HG03196 (cell line): ENCODE measurements at regions not wholly inside any gene's neighbourhood (a gene's known extent, or its start where the extent isn't known, plus 50 kb on each side); places are given as distances from the start of the nearest gene placed in this dataset.

Experiments
- ATAC-seq: cut with Tn5 transposase; IDR thresholded peaks from one replicate; pipeline ENCODE4 v1.9.1; 2021; ENCODE audit not compliant: unreplicated experiment

DNA sequence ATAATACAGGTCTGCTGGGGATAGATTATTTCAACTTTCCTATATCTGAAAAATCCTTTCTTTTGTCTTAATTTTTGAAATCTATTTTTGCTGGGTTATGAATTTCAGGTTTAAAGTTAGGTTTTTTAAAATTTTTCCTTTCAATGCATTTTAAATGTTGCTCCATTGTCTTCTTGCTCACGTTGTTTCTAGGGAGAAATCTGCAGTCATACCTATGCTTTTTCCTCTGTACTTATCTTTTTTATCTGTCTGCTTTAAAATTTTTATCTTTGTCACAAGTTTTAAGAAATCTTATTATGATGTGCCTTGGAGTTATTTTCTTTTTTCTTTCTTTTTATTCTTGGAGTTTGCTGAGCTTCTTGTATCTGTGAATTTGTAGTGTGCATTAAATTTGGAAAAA lies 412.0 kb upstream of the KIF2A start:
- ATAC-seq: no peak

DNA sequence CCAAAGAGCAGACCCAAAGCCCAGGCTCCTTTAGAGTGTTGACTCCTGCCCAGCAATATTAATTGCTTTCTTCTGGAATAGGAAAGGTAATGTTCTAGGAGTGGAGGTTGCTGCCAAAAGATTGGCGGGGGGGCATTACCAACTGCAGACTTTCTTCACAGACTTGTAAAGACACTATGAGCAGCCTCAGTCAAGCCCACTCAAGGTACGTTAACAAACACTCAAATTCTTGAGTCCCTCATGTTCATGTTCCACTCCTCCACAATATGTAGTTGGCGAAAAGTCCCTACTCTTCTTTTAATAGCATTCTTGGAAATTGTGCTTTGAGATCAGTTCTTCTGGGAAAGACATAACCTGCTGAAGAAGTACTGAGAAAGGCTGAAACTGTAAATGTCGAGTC lies 409.2 kb upstream of the KIF2A start:
- ATAC-seq: no peak

DNA sequence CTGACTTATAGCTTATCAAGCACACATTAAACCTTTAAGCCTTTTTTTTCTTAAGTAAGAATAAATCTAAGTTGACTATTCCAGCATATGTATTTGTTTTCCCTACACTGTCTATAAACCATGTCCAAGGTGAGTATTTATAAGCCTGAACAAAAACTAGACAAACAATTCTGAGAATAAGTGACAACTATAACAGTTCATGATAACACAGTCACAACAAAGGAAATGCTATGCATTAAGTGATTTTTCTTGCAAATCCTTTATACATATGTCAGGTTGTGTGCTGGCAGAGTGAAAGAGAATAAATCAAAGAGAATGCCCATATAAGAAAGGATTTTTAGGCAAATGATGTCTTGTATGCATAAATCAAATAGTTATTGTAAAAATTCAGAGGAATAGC lies 408.8 kb upstream of the KIF2A start:
- no peak for ATAC-seq

DNA sequence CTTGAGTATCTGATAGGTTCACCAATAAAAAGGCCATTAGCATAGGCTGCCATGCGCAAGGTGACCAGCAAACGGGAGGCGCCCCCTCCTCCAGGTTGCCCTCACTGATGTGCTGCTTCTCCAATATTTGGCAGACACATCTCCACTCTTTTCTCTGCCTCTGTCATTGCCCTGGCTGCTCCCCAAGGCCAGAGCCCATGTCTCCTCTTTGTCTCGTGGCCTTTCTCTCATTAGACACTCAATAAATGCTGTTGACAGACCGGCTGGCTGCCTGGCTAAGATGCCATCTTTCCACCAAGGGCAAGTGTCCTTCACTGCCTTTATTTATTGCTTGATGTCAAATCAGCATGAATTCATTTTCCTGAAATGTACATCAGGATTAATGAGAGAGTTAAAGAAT lies 404.0 kb upstream of the KIF2A start:
- ATAC-seq: no peak

DNA sequence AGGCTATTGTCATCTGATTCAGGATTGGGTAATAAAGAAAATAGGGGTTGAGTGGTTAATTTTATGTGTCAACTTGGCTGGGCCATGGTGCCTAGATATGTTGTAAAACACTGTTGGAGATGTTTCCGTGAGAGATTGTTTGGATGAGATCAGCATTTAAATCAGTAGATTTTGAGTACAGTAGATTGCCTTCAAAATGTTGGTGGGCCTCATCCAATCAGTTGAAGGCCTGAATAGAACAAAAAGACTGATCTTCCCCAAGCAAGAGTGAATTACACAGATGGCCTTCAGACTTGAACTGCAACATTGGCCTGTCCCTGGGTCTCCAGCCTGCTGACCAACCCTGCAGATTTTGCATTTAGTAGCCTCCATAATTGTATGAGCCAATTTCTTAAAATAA lies 401.3 kb upstream of the KIF2A start:
- no peak for ATAC-seq

DNA sequence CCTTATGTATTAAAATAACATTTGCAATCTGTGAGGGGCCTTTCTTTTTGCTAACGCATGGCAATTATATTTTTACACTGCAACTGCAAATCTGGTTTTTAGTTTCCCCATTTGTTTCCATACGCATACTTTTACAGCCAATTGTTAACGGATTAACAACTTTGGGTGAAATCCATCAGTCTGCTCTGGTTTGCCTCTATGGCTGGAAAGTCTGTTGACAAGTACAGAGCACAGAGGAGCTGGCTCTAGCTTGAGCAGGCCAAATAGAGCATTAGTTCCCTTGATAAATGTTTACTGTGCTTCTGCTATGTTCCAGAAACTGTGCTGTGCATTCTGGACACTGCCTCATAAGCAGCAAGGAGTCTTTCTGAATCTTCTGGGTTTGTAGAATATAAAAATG lies 400.4 kb upstream of the KIF2A start:
- no peak for ATAC-seq

DNA sequence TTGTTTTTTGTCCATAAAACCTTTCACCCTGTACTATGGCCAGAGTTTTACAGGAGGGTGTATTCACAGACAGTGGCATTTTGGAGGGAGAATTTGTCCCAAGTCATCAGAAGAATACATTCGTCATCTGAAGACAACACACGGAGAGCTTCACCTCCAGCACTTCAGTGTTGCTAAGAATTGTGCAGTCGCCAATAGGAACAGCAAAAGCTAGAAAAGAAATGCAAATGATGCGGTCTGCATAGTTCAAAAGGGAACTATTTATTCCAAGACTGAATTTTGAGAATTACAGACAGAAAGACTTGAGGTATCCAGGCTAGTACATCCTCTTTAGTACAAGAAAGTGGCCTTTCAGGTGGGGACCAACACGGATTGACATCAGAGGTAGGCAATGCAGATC lies 399.2 kb upstream of the KIF2A start:
- ATAC-seq: no peak

DNA sequence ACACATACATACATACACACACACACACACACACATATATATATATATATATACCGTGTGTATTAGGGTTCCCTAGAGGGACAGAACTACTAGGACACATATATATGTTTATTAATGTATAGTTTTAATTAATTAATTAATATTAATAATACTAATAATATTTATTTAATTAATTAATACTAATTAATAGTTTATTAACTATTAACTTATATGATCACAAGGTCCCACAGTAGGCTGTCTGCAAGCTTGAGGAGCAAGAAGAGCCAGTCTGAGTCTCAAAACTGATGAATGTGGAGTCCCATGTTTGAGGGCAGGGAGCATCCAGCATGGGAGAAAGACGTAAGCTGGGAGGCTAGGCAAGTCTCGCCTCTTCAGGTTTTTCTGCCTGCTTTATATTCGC lies 398.0 kb upstream of the KIF2A start:
- no peak for ATAC-seq

DNA sequence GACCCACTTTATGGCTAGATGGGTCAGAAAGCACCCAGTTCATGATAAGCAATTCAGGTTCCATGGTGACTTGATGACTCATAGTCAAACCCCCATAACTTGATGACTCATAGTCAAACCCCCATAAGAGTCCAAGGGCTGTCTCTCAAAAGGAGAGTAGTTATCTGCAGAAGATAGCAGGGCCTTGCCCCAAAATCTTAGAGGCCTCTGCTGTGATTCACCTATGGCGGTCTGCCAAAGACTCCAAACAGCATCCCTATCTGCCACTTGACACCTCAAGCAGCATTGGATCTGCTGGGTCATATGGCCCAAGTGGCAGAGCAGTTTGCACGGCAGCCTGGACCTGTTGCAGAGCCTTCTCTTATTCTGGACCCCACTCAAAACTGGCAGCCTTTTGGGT lies 395.2 kb upstream of the KIF2A start:
- ATAC-seq: no peak

DNA sequence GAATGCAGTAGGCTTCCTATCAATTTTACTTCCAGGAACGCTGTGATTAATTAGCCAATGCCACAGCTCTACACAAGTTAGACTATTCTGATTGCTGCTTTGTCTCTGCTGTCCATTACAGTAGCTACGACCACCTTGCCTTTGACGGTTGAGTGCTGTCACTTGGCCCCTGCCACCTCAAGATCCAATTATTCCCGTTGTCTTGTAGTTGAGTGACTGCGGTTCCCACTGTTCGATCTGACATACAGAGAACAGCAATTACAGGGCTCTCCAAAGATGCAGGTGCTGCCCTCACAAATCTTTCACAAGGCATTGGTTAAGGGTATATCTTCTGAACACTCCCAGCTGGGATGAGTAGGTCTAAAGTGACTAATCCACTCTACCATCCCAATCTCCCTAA lies 393.4 kb upstream of the KIF2A start:
- no peak for ATAC-seq

DNA sequence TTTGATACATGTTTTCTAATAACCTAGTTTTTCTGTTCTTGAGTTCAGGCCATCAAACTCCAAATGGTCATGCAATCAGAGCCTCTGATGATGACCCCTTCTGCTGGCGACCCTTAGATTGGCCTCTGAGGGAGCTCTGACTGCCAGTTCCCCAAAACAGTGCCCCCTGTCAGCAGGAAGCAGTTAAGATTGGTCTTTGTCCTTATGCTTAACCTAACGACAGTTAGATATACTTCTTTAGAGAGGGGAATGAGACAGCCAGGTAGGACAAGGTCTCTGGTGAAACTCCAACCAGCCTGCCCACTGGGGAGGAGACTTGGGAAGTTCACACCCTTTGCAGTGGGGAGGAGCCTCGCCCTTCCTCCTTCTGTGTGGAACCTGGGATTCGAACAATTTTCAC lies 390.4 kb upstream of the KIF2A start:
- ATAC-seq: no peak

DNA sequence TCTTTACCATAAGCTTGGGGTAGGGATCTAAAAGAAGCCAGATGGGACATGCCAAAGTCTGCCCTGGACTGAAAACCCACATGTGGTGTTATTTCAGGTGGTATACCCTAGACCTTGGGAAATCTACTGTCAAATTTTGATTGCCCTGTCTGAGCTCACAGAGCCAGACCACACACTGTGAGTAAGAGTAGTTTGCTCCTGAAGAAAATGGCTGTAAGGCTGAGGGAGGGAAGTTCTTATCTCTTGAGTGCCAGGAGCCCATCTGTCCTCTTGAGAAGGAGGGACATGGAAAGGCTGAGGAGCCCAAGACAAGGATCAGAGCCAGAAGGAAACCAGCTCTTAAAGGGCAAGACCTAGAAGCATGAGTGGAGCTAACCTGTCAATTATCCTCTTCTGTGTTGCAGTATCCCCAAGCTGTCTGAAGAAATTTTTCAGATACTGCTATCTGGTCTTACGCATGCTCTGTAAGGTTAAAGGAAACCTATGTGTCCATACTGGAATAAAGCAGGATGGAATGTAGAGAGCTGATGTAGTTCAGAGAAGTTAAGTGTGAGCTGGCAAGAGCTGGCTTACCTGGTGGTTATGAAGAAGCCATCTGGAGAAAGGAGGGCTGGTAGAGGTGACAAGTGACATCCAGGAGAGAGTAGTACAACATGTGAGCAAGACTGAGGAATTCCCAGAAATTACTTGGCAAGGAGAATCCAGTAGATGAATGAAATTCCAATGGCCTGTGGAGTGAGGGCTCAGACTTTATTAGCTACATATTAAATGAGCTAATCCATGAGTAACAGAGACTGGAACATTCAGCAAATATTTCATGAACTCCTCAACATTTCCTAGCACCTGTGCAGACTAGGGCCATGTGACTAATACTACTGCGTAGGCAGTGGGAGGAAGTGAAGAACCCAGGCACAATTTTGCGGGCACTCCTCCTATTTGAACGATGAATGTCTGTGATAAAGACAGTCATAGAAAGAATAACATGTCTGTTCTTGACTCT lies 389.1 kb upstream of the KIF2A start:
- ATAC-seq: no peak

DNA sequence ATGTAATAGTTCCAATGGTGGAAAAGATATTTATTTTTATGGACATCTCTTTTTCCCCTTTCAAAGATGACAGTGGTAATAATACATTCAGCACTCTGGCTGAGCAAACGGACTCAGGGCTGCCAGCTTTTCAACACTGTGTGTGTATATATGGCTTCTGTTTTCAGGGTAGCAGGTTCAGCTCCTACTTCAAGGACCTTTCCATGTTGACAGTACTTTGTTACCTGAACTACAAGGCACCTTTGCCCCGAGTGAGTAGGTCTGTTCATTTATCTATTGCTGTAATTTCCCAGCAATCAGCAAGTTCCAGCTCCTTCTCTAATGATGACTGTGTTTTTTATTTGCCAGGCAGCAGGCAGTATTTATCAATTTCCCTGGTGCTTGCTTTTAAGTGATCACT lies 387.4 kb upstream of the KIF2A start:
- ATAC-seq: no peak

DNA sequence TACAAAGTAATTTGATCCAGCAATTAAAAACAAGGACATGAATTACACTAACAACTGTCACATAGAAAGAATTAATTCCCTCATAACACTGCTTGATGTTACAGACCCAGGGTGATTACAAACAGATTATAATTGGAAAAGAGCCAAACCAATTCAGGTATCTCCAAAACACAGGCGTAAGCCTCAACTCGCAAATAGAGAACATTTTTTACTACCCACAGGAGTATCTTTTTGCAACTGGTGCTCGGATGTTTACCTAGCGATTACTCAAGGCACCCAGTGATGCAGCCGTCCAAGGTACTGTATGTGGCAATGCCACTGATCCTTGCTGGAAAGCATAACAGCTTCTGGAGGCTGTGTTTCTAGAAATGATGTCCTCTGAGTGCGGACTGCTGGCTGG lies 386.1 kb upstream of the KIF2A start:
- no peak for ATAC-seq

DNA sequence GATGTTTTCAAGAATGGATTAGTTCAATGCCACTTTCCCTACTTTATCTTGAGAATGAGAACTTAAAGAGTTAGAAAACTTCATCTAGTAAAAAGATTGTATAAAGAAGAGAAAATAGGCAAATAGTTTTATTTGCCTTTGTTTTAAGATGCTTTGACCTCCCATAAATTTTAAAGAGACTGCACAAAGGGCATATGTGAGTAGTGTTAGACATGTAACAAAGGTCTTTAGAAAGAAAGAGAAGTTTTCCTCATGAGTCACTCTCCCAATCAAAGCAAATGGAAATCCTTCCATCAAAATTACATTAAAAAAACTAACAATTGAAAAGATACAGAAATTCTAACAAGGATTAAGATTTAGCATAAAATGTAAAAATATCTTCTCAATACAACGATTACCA lies 381.8 kb upstream of the KIF2A start:
- ATAC-seq: no peak

DNA sequence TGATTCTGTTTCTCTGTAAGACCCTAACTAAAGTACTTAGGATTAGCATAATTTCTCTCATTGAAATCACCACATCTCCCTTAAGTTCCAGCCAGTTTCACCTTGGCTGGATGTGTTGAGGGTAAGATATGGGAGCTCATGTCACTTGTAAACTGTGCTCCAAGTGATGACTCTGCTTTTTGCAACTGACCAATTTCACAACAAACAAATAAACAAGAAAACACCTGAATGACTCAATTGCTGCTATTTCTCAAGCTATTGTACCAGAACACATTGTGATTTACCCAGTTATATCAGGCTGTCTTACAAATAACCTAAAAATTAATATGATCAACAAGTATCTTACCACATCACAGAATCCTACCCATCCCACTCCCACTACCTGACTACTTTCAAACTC lies 379.1 kb upstream of the KIF2A start:
- no peak for ATAC-seq

DNA sequence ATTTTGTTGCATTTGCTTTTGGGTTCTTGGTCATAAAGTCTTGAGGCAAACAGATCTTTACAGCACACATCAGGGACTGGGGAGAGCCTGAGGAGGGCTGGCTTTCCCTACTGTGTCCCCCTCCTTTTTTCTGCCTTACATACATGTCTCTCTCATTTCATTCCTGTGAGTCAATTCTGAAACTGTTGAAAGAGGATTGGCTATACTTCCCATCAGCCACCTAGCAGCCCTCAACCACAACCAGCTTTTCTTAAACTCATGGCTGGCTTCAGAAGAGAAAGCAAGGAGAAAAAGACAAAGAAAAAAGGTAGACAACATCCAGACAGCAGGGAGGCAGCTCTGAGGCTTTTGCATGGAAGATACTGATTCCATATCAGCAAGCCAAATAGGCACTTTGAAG lies 374.8 kb upstream of the KIF2A start:
- no peak for ATAC-seq

DNA sequence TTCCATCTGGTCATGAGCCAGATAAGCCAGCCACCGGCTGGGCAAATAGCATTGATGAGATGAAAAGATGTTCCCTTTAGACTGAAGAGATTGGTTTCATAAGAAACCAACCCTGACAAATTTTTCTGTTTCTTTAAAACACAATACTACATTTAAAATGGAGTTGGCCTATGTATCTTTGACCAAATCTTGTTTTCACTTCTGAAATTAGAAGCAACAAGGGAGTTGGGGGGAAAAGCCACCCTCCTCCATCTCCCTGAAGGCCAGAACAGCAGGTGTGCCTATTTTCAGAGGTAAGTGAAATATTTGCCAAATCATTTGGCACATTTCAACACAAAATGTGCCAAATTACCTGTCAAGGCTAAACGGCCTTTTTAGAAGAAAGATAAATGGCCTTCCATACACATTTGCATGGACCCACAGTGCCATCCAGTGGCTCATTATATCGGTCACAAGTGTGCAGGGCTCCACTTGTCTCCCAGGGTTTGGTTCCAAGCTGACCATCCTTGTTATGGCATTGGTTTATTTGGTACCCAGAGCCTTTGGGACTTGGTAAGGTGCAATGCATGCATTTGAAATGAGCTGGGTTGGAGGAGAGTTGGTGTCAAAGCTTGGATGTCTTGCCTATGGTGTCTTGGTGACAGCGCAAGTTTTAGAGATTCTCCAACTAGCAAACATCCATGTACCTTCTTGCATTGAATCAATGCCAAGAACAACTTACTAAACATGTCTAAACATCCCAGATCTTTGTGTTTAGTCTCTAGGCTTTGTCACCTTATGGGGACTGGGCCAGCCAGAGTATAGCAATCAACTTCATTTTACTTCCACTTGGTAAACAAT lies 372.0 kb upstream of the KIF2A start:
- ATAC-seq: no peak

DNA sequence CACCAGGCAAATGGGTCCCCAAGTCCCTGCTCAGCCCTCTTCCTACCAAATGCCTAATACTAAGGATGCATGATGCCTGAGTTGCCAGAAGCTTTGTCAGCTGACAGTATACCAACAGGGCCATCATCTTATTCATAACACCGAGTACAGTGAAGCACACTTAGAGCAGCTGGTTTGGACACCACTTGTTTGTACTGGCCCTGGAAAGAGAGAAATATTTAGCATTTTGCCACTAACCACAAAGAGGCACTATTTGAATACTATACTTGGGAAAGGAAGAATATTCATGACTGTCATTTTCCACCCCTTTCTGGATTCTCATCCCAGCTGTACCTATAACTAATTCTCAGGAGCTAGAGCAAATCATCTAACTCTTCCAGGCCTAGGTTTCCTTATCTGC lies 364.4 kb upstream of the KIF2A start:
- no peak for ATAC-seq

DNA sequence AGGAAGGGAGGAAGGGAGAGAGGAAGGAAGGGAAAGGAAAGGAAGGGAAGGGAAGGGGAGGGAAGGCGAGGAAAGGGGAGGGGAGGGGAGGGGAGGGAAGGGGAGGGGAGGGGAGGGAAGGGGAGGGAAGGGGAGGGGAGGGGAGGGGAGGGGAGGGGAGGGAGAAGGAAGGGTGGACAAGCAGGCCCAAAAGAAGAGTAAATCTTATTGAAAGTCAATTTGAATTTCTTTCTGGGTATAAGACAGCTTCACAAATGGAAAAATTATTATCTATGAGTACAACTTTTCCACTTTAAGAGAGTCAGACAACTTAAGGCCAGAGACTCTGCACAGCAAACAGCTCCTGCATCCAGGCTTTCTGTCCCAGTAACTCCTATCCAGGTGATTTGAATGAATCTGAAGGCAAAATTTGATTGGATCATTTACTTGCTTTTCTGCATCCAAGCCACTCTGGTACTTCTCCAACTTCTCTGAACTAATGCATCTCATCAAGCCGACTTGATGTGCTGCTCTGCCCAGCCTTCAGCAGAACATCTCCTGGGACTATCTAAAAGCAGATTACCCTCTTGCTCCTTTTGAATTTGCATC lies 363.4 kb upstream of the KIF2A start:
- no peak for ATAC-seq

DNA sequence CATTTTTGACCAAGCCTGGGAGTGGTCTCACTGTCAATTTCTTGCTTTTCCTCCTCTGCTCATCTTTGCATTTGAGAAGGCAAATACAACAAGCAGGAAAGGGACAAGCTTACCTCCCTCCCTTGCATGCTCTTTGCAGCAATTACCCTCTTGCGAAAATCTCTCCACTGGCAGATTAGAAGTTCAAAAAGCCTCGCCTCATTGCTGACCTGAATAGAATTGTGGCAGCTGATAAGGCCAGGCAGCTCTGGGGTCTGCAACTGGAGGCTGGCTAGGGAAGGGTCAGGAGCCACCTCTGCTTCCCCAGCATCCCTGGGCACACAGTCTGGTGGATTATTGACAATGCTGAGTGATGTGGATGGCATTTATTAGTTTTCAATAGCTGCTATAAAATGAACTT lies 362.3 kb upstream of the KIF2A start:
- ATAC-seq: no peak

DNA sequence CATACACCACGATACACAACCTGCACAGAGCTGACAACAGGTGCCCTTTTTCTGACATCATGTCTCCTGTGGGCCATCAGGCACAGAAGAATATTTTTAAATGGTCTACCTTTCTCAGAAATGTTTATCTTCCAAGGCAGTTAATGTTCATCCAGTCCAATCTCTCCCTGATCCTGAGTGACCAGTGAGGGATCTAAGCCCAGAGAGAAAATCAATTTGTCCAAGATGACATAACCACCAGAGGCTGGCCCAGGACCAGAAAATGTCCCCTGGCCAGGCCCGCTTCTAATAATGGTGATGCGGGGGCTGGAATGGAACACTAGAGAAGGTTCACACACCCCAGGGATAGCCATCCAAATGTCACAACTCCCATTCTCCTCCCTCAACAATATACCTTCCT lies 357.9 kb upstream of the KIF2A start:
- no peak for ATAC-seq
